ENCODE measurements at regions not wholly inside any gene's neighbourhood (a gene's known extent, or its start where the extent isn't known, plus 50 kb on each side); places are given as distances from the start of the nearest gene placed in this dataset.
"Not testable (repeated sequence)": the region's sequence is repeated elsewhere in the genome, so short reads cannot be mapped to it uniquely, and the experiment has no call there.

- no peak for DNase-seq
Observed at GRCh38 chr1:182191381-182192115, 130.0 kb upstream of the ZNF648 start.

GRCh38 chr1:182189535-182190066 lies 128.1 kb upstream of the ZNF648 start:
- DNase-seq, result no peak

- no peak for DNase-seq
Observed at GRCh38 chr1:182186757-182187146, 125.2 kb upstream of the ZNF648 start.

GRCh38 chr1:182185842-182186756 lies 124.6 kb upstream of the ZNF648 start:
- peak; percentile 78 for DNase-seq

GRCh38 chr1:182185136-182185535 lies 123.6 kb upstream of the ZNF648 start:
- no peak for DNase-seq

- DNase-seq, result no peak
Observed at GRCh38 chr1:182183606-182184005, 122.1 kb upstream of the ZNF648 start.

- DNase-seq, result no peak
Observed at GRCh38 chr1:182182311-182182710, 120.8 kb upstream of the ZNF648 start.

GRCh38 chr1:182181167-182181572 lies 119.7 kb upstream of the ZNF648 start:
- DNase-seq, result no peak

GRCh38 chr1:182175361-182175931 lies 113.9 kb upstream of the ZNF648 start:
- no peak for DNase-seq

- no peak for DNase-seq
Observed at GRCh38 chr1:182174513-182174855, 113.0 kb upstream of the ZNF648 start.

- DNase-seq, result no peak
Observed at GRCh38 chr1:182173808-182174512, 112.4 kb upstream of the ZNF648 start.

- no peak for DNase-seq
Observed at GRCh38 chr1:182172699-182173098, 111.2 kb upstream of the ZNF648 start.

GRCh38 chr1:182170891-182171461 lies 109.5 kb upstream of the ZNF648 start:
- DNase-seq, result no peak

- DNase-seq, result no peak
Observed at GRCh38 chr1:182169203-182169602, 107.7 kb upstream of the ZNF648 start.

GRCh38 chr1:182166750-182167149 lies 105.2 kb upstream of the ZNF648 start:
- no peak for DNase-seq

GRCh38 chr1:182166321-182166720 lies 104.8 kb upstream of the ZNF648 start:
- no peak for DNase-seq

- DNase-seq, result no peak
Observed at GRCh38 chr1:182164273-182164672, 102.8 kb upstream of the ZNF648 start.

- DNase-seq, result no peak
Observed at GRCh38 chr1:182163821-182164223, 102.3 kb upstream of the ZNF648 start.

- DNase-seq, result no peak
Observed at GRCh38 chr1:182159443-182159842, 97.9 kb upstream of the ZNF648 start.

- no peak for DNase-seq
Observed at GRCh38 chr1:182157187-182157586, 95.7 kb upstream of the ZNF648 start.

- DNase-seq, result not testable (repeated sequence)
Observed at GRCh38 chr1:182154425-182154824, 92.9 kb upstream of the ZNF648 start.

- DNase-seq, result peak; percentile 60
Observed at GRCh38 chr1:182149411-182149965, 88.0 kb upstream of the ZNF648 start.

Measured in fibroblast of skin of right quadriceps (primary cell).